K562 (cell line): ENCODE measurements at regions not wholly inside any gene's neighbourhood (a gene's known extent, or its start where the extent isn't known, plus 50 kb on each side); places are given as distances from the start of the nearest gene placed in this dataset.

Source experiments
- ATAC-seq: fragments of 200-7000 bp; cut with Tn5 transposase; 3 replicates; pipeline ENCODE4 v1.9.1; 2020; ENCODE audit warnings: moderate library complexity
- BruUV-seq: library from RNA; stranded (reverse); fragments of 400-500 nt; replicated peaks from 2 replicates; lab custom pipeline; 2021; lab: Mats Ljungman, UMichigan
- CTCF ChIA-PET: fragments of 300-600 bp; formaldehyde crosslinking; extraction: SDS; loops from one replicate; lab custom pipeline; 2021; ENCODE audit warnings: low intra/inter-chr PET ratio; lab: Yijun Ruan, JAX
- POLR2A ChIA-PET: fragments of 300-600, 350-650 bp; sonication (Branson Sonifier 250); formaldehyde crosslinking; extraction: SDS; loops from one replicate; lab custom pipeline; 2021; ENCODE audit warnings: antibody characterized with exemption, inconsistent platforms; lab: Yijun Ruan, JAX
- DNase-seq, 4 experiments: peaks; one replicate each; pipeline versions ENCODE4 v3.0.0 to v3.0.0-alpha.2; 2011 to 2018; ENCODE audit warnings: low spot score in 3 of 4, mixed read lengths in 3 of 4; ENCODE audit errors: extremely low read depth in 1 of 4
- FAIRE-seq: peaks from 2 replicates; lab custom pipeline; 2011; peaks lifted over from hg19 to GRCh38; lab: Jason Lieb, UNC
- H2AFZ ChIP-seq: 2 replicates; pipeline ENCODE4 v1.6.0; 2011; ENCODE audit warnings: low read depth, low read length, control low read depth, inconsistent platforms
- H3K27ac ChIP-seq: fragments of 200-600 bp; 3 replicates; pipeline ENCODE4 v1.8.0; 2011; ENCODE audit warnings: low read depth, mild to moderate bottlenecking, control low read depth, inconsistent platforms, low read length, moderate library complexity, mixed read lengths; ENCODE audit errors: extremely low read depth
- H3K27me3 ChIP-seq, 2 experiments: fragments of 300-600 bp in 1 of 2; 2 replicates in 1 of 2; 3 replicates in 1 of 2; pipeline versions ENCODE4 v1.6.0 to v1.8.0; 2011; ENCODE audit warnings: inconsistent platforms in 2 of 2, low read length in 2 of 2, mild to moderate bottlenecking in 1 of 2, mixed read lengths in 1 of 2, moderate library complexity in 1 of 2; ENCODE audit not compliant: control insufficient read depth in 2 of 2, insufficient read depth in 2 of 2
- H3K36me3 ChIP-seq: fragments of 300-600 bp; 3 replicates; pipeline ENCODE4 v1.8.0; 2011; ENCODE audit warnings: mild to moderate bottlenecking, low read length, inconsistent platforms; ENCODE audit not compliant: control insufficient read depth, insufficient read depth
- H3K4me1 ChIP-seq, 2 experiments: fragments of 200-600 bp in 1 of 2; replicated peaks in 1 of 2; 2 replicates in 1 of 2; 3 replicates in 1 of 2; pipeline versions ENCODE4 v1.5.1 to v1.8.0; 2011; ENCODE audit warnings: inconsistent platforms in 2 of 2, low read length in 2 of 2, mild to moderate bottlenecking in 1 of 2, mixed read lengths in 1 of 2, moderate library complexity in 1 of 2; ENCODE audit not compliant: control insufficient read depth in 2 of 2, insufficient read depth in 2 of 2
- H3K4me2 ChIP-seq: 2 replicates; pipeline ENCODE4 v1.6.1; 2011; ENCODE audit warnings: low read length, control low read depth, inconsistent platforms, mixed read lengths; ENCODE audit not compliant: insufficient read depth
- H3K4me3 ChIP-seq: fragments of 200-600 bp; sonication (generic), shearing (Covaris generic); 2 replicates; pipeline ENCODE4 v1.5.1; 2016; ENCODE audit warnings: control low read depth, inconsistent platforms
- H3K79me2 ChIP-seq: fragments of 200-600 bp; 3 replicates; pipeline ENCODE4 v1.8.0; 2011; ENCODE audit warnings: low read length, inconsistent platforms; ENCODE audit not compliant: control insufficient read depth, insufficient read depth
- H3K9ac ChIP-seq, 2 experiments: 2 replicates each; pipeline versions ENCODE4 v1.6.0 to v1.6.1; 2011; ENCODE audit warnings: low read depth in 2 of 2, low read length in 2 of 2, control low read depth in 1 of 2, inconsistent platforms in 1 of 2, mild to moderate bottlenecking in 1 of 2, mixed read lengths in 1 of 2; ENCODE audit not compliant: insufficient read depth in 1 of 2
- H3K9me1 ChIP-seq: one replicate; pipeline ENCODE4 v1.6.0; 2011; ENCODE audit warnings: inconsistent platforms, mild to moderate bottlenecking, low read length, moderate library complexity; ENCODE audit not compliant: control insufficient read depth, insufficient read depth
- H3K9me3 ChIP-seq: replicated peaks from 2 replicates; pipeline ENCODE4 v1.5.1; 2011; ENCODE audit warnings: low read depth, low read length, inconsistent platforms; ENCODE audit not compliant: control insufficient read depth, insufficient read depth
- H4K20me1 ChIP-seq: replicated peaks from 2 replicates; pipeline ENCODE4 v1.6.1; 2011; ENCODE audit warnings: low read length, inconsistent platforms, mixed read lengths; ENCODE audit not compliant: control insufficient read depth, insufficient read depth
- MYBL2 ChIP-seq, 2 experiments: fragments of 450-650 bp in 1 of 2; sonication (generic) in 1 of 2; formaldehyde crosslinking in 1 of 2; IDR thresholded peaks; 2 replicates each; pipeline versions ENCODE4 v1.6.1 to v1.8.1; 2017 to 2022; ENCODE audit warnings: borderline replicate concordance in 1 of 2, inconsistent platforms in 1 of 2, low read depth in 1 of 2, mild to moderate bottlenecking in 1 of 2, missing genetic modification reagents in 1 of 2, moderate library complexity in 1 of 2
- NUFIP1 ChIP-seq: fragments of 450-650 bp; IDR thresholded peaks from 2 replicates; pipeline ENCODE4 v1.6.1; 2018; ENCODE audit not compliant: partially characterized antibody
- RAD21 ChIP-seq, 2 experiments: fragments of 250-450 bp in 1 of 2; fragments of 450-650 bp in 1 of 2; sonication (Bioruptor Pico) in 1 of 2; formaldehyde crosslinking in 1 of 2; IDR thresholded peaks in 1 of 2; conservative IDR thresholded peaks in 1 of 2; 2 replicates each; pipeline versions ENCODE4 v1.4.0 to v1.8.0; 2020 to 2022; ENCODE audit warnings: mild to moderate bottlenecking in 2 of 2, moderate library complexity in 1 of 2
- SIN3A ChIP-seq, 2 experiments: fragments of 150-350 bp in 1 of 2; IDR thresholded peaks; 2 replicates each; pipeline ENCODE4 v1.6.1; 2011 to 2016; ENCODE audit warnings: borderline replicate concordance in 2 of 2, low read depth in 2 of 2, low read length in 2 of 2, mild to moderate bottlenecking in 2 of 2, moderate library complexity in 2 of 2; ENCODE audit not compliant: control insufficient read depth in 1 of 2
- XRCC5 ChIP-seq: fragments of 200-400 bp; formaldehyde crosslinking; IDR thresholded peaks from 2 replicates; pipeline ENCODE4 v1.6.1; 2017; ENCODE audit warnings: low read depth, mild to moderate bottlenecking, low read length
- ZBED1 ChIP-seq: IDR thresholded peaks from 2 replicates; pipeline ENCODE4 v1.6.1; 2014
- WGBS: fragments of 100-300 bp; shearing (Covaris generic); methylation state at CpG from one replicate; pipeline ENCODE4 v1.1.6; 2016; ENCODE audit warnings: low coverage, mixed read lengths; ENCODE audit not compliant: insufficient coverage; ENCODE audit errors: missing lambda C conversion rate; 5-methylcytosine and 5-hydroxymethylcytosine counted together
- in situ Hi-C: fragments of 300-500 bp; cut with MboI; formaldehyde crosslinking; loops from 4 replicates; pipeline ENCODE4 v1.15.0; 2018; ENCODE audit warnings: inconsistent platforms, mixed read lengths
- intact Hi-C: fragments of 100-400 bp; cut with micrococcal nuclease; formaldehyde crosslinking; loops from 2 replicates; pipeline ENCODE4 v1.14.2; 2022
- TF ChIP-seq, protein P1 (sequence below): fragments of 250-450 bp; sonication (Bioruptor Pico); IDR thresholded peaks from 2 replicates; pipeline ENCODE4 v1.4.0; 2020
- TF ChIP-seq, protein P2 (sequence below): sonication (generic); formaldehyde crosslinking; IDR thresholded peaks from 2 replicates; pipeline ENCODE4 v1.9.0; 2022; ENCODE audit warnings: mild to moderate bottlenecking, missing genetic modification reagents

DNA sequence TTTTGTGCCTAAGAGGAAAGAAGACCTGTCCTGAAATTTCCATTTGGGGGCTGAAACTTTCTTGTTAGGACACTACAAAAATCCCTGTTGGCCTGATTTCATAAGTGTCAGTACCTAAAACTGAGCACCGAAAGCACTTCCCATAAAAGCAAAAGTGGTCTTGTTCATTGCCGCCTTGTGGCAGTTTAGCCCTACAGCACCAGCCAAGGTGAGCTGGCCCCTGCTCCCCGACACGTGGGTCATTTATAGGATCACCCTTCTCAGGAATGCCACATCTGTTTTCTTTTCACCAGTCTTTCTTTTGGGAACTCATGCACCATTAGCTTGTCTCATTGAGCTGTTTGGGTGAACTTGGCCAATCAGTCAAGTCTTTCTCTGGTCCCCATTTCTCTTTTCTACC lies 155.8 kb upstream of the KAZN start:
- no peak overlapping the region for H2AFZ ChIP-seq
- no peaks in the 10 kb centered on the region for H3K9me1 ChIP-seq
- 8% methylated on average over 4 of the region's 4 CpGs for WGBS
- peak; percentile 80 for ATAC-seq
- BruUV-seq: no TSS peak
- POLR2A ChIA-PET: interaction anchor here (0.6 to 1.2 kb wide), 3 partner anchors 8 to 12 kb away, joined by 3 to 4 read pairs (median 3); no protein-coding TSS in a partner anchor
- CTCF ChIA-PET: interaction anchor here (0.6 kb wide), 1 partner anchor 947 kb away, joined by 3 read pairs; no protein-coding TSS in a partner anchor
- no peaks in the 10 kb centered on the region for H3K27me3 ChIP-seq
- intact Hi-C loops: no loop called here
- no peak overlapping the region for H3K4me2 ChIP-seq
- no peaks in the 10 kb centered on the region for H3K36me3 ChIP-seq
- no peak overlapping the region for H3K4me3 ChIP-seq
- H3K9me3 ChIP-seq: 0 out of 2 replicates have a peak, but pooled peaks cover 4% of the 10 kb centered on the region
- 0 out of 2 replicates have a peak, but pooled peaks cover 4% of the 10 kb centered on the region for H4K20me1 ChIP-seq
- H3K79me2 ChIP-seq: no peaks in the 10 kb centered on the region
- H3K27ac ChIP-seq: no peak overlapping the region
- FAIRE-seq: no peak
- DNase-seq: peak; percentile 52 to 67 (median 62)
- no peak overlapping the region for H3K9ac ChIP-seq
- in situ Hi-C loops: no loop called here
- H3K4me1 ChIP-seq: peaks cover 14 to 47% of the 10 kb centered on the region in 2 experiments
- TF ChIP-seq MYBL2 (IDR thresholded peaks at IDR 0.05; ENCODE audit: low read depth) (no peak), MYBL2 (CRISPR knock-in tag; IDR thresholded peaks at IDR 0.05; ENCODE audit: borderline replicate concordance) (no peak), RAD21 (CRISPR knock-in tag; conservative IDR thresholded peaks at IDR 0.05 in 1 of 2, IDR thresholded peaks at IDR 0.05 in 1 of 2) (peak in 1 of 2 experiments; percentile 44; a peak in 2 of 4 replicates), XRCC5 (peak; percentile 47; the same call in 1 of the 2 replicates), SIN3A (IDR thresholded peaks at IDR 0.05; ENCODE audit: borderline replicate concordance in 2 of 2, control insufficient read depth in 1 of 2, low read depth in 2 of 2, low read length in 2 of 2) (no peak), ZBED1 (no peak), NUFIP1 (no peak)
- TF ChIP-seq, protein P1, sequence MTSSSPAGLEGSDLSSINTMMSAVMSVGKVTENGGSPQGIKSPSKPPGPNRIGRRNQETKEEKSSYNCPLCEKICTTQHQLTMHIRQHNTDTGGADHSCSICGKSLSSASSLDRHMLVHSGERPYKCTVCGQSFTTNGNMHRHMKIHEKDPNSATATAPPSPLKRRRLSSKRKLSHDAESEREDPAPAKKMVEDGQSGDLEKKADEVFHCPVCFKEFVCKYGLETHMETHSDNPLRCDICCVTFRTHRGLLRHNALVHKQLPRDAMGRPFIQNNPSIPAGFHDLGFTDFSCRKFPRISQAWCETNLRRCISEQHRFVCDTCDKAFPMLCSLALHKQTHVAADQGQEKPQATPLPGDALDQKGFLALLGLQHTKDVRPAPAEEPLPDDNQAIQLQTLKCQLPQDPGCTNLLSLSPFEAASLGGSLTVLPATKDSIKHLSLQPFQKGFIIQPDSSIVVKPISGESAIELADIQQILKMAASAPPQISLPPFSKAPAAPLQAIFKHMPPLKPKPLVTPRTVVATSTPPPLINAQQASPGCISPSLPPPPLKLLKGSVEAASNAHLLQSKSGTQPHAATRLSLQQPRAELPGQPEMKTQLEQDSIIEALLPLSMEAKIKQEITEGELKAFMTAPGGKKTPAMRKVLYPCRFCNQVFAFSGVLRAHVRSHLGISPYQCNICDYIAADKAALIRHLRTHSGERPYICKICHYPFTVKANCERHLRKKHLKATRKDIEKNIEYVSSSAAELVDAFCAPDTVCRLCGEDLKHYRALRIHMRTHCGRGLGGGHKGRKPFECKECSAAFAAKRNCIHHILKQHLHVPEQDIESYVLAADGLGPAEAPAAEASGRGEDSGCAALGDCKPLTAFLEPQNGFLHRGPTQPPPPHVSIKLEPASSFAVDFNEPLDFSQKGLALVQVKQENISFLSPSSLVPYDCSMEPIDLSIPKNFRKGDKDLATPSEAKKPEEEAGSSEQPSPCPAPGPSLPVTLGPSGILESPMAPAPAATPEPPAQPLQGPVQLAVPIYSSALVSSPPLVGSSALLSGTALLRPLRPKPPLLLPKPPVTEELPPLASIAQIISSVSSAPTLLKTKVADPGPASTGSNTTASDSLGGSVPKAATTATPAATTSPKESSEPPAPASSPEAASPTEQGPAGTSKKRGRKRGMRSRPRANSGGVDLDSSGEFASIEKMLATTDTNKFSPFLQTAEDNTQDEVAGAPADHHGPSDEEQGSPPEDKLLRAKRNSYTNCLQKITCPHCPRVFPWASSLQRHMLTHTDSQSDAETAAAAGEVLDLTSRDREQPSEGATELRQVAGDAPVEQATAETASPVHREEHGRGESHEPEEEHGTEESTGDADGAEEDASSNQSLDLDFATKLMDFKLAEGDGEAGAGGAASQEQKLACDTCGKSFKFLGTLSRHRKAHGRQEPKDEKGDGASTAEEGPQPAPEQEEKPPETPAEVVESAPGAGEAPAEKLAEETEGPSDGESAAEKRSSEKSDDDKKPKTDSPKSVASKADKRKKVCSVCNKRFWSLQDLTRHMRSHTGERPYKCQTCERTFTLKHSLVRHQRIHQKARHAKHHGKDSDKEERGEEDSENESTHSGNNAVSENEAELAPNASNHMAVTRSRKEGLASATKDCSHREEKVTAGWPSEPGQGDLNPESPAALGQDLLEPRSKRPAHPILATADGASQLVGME: no peak
- TF ChIP-seq, protein P2, sequence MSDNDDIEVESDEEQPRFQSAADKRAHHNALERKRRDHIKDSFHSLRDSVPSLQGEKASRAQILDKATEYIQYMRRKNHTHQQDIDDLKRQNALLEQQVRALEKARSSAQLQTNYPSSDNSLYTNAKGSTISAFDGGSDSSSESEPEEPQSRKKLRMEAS: 0 out of 2 replicates have a peak, but pooled peaks have one; percentile 34
